Astrocyte of the hippocampus (primary cell): ENCODE measurements at regions not wholly inside any gene's neighbourhood (a gene's known extent, or its start where the extent isn't known, plus 50 kb on each side); places are given as distances from the start of the nearest gene placed in this dataset.
A peak's percentile ranks its signal among the peaks of the same experiment; 100 is the strongest.

ENCODE experiments used
- DNase-seq: peaks from one replicate; pipeline ENCODE4 v3.0.0; 2011; ENCODE audit warnings: low read depth, low spot score

- no peak for DNase-seq
Observed at GRCh38 chr12:4969405-4969804, 59.7 kb downstream of the KCNA1 start.

GRCh38 chr12:4974217-4974616 is 64.5 kb downstream of the KCNA1 start:
- no peak for DNase-seq

GRCh38 chr12:4975574-4975973 is 65.9 kb downstream of the KCNA1 start:
- DNase-seq, result no peak

- no peak for DNase-seq
Observed at GRCh38 chr12:4977102-4977501, 66.6 kb upstream of the KCNA5 start.

- peak; percentile 69 for DNase-seq
Observed at GRCh38 chr12:4978737-4979136, 64.9 kb upstream of the KCNA5 start.

GRCh38 chr12:4979737-4980136 is 63.9 kb upstream of the KCNA5 start:
- DNase-seq, result no peak

GRCh38 chr12:4984344-4984743 is 59.3 kb upstream of the KCNA5 start:
- DNase-seq, result no peak

GRCh38 chr12:4984971-4985370 is 58.7 kb upstream of the KCNA5 start:
- DNase-seq, result no peak

GRCh38 chr12:4985820-4986219 is 57.9 kb upstream of the KCNA5 start:
- no peak for DNase-seq

- DNase-seq, result peak; percentile 44
Observed at GRCh38 chr12:4987076-4988046, 56.3 kb upstream of the KCNA5 start.

- DNase-seq, result no peak
Observed at GRCh38 chr12:4991373-4991772, 52.3 kb upstream of the KCNA5 start.

- no peak for DNase-seq
Observed at GRCh38 chr12:4991801-4992200, 51.9 kb upstream of the KCNA5 start.

- no peak for DNase-seq
Observed at GRCh38 chr12:4992871-4993270, 50.8 kb upstream of the KCNA5 start.
